ENCODE measurements at regions not wholly inside any gene's neighbourhood (a gene's known extent, or its start where the extent isn't known, plus 50 kb on each side); places are given as distances from the start of the nearest gene placed in this dataset.

GRCh38 chr4:10979032-10979431 lies 294.5 kb upstream of the CLNK start:
- H3K36me3 ChIP-seq (ENCODE audit: low read depth), result no peaks in the 10 kb centered on the region
- H3K4me1 ChIP-seq (replicated peaks; ENCODE audit: insufficient read depth), result no peaks in the 10 kb centered on the region
- no peak overlapping the region for H3K4me2 ChIP-seq
- no peaks in the 10 kb centered on the region for H3K79me2 ChIP-seq (ENCODE audit: low read depth)
- H3K27me3 ChIP-seq (ENCODE audit: insufficient read depth, low read depth), result no peaks in the 10 kb centered on the region
- no peak overlapping the region for H3K4me3 ChIP-seq
- no TSS peak for BruUV-seq (replicated peaks)
- DNase-seq, result no peak
- intact Hi-C loops (cut with micrococcal nuclease; ENCODE audit: unreplicated experiment), result no loop called here
- no peaks in the 10 kb centered on the region for H4K20me1 ChIP-seq (ENCODE audit: insufficient read depth)
- no peaks in the 10 kb centered on the region for H3F3A ChIP-seq (ENCODE audit: insufficient read depth, low read depth)
- no peak overlapping the region for H2AFZ ChIP-seq
- no peak overlapping the region for H3K27ac ChIP-seq
- TF ChIP-seq EZH2 (IDR thresholded peaks at IDR 0.05; ENCODE audit: low read depth), result no peak
- TF ChIP-seq, protein P1, sequence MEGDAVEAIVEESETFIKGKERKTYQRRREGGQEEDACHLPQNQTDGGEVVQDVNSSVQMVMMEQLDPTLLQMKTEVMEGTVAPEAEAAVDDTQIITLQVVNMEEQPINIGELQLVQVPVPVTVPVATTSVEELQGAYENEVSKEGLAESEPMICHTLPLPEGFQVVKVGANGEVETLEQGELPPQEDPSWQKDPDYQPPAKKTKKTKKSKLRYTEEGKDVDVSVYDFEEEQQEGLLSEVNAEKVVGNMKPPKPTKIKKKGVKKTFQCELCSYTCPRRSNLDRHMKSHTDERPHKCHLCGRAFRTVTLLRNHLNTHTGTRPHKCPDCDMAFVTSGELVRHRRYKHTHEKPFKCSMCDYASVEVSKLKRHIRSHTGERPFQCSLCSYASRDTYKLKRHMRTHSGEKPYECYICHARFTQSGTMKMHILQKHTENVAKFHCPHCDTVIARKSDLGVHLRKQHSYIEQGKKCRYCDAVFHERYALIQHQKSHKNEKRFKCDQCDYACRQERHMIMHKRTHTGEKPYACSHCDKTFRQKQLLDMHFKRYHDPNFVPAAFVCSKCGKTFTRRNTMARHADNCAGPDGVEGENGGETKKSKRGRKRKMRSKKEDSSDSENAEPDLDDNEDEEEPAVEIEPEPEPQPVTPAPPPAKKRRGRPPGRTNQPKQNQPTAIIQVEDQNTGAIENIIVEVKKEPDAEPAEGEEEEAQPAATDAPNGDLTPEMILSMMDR (conservative IDR thresholded peaks at IDR 0.05), result no peak
- ChIA-PET CTCF (no interaction called here), POLR2A (ENCODE audit: unreplicated experiment) (no interaction called here)
- no peaks in the 10 kb centered on the region for H3K9me2 ChIP-seq (ENCODE audit: insufficient read depth)
- H3K9me3 ChIP-seq (ENCODE audit: insufficient read depth, low read depth), result no peaks in the 10 kb centered on the region

GRCh38 chr4:10977534-10977933 lies 293.0 kb upstream of the CLNK start:
- TF ChIP-seq, protein P1 (conservative IDR thresholded peaks at IDR 0.05), result no peak
- TF ChIP-seq EZH2 (IDR thresholded peaks at IDR 0.05; ENCODE audit: low read depth), result no peak
- Histone ChIP-seq H3K27ac (no peak overlapping the region), H3K4me1 (replicated peaks; ENCODE audit: insufficient read depth) (no peaks in the 10 kb centered on the region), H3K27me3 (ENCODE audit: insufficient read depth, low read depth) (no peaks in the 10 kb centered on the region), H3K9me2 (ENCODE audit: insufficient read depth) (no peaks in the 10 kb centered on the region), H4K20me1 (ENCODE audit: insufficient read depth) (no peaks in the 10 kb centered on the region), H3K36me3 (ENCODE audit: low read depth) (no peaks in the 10 kb centered on the region), H3K4me3 (no peak overlapping the region), H3K4me2 (no peak overlapping the region), H2AFZ (no peak overlapping the region), H3K9me3 (ENCODE audit: insufficient read depth, low read depth) (no peaks in the 10 kb centered on the region), H3K79me2 (ENCODE audit: low read depth) (no peaks in the 10 kb centered on the region), H3F3A (ENCODE audit: insufficient read depth, low read depth) (no peaks in the 10 kb centered on the region)
- intact Hi-C loops (cut with micrococcal nuclease; ENCODE audit: unreplicated experiment), result no loop called here
- DNase-seq, result no peak
- ChIA-PET CTCF (no interaction called here), POLR2A (ENCODE audit: unreplicated experiment) (no interaction called here)
- no TSS peak for BruUV-seq (replicated peaks)

GRCh38 chr4:10974371-10974770 lies 289.8 kb upstream of the CLNK start:
- ChIA-PET CTCF (no interaction called here), POLR2A (ENCODE audit: unreplicated experiment) (no interaction called here)
- no peak overlapping the region for H3K27ac ChIP-seq
- no peak overlapping the region for H3K4me2 ChIP-seq
- no peak overlapping the region for H3K4me3 ChIP-seq
- no peaks in the 10 kb centered on the region for H3K27me3 ChIP-seq (ENCODE audit: insufficient read depth, low read depth)
- no peaks in the 10 kb centered on the region for H3K79me2 ChIP-seq (ENCODE audit: low read depth)
- no peaks in the 10 kb centered on the region for H4K20me1 ChIP-seq (ENCODE audit: insufficient read depth)
- H3K4me1 ChIP-seq (replicated peaks; ENCODE audit: insufficient read depth), result no peaks in the 10 kb centered on the region
- intact Hi-C loops (cut with micrococcal nuclease; ENCODE audit: unreplicated experiment), result no loop called here
- H2AFZ ChIP-seq, result no peak overlapping the region
- no peaks in the 10 kb centered on the region for H3K36me3 ChIP-seq (ENCODE audit: low read depth)
- H3K9me3 ChIP-seq (ENCODE audit: insufficient read depth, low read depth), result no peaks in the 10 kb centered on the region
- no peaks in the 10 kb centered on the region for H3K9me2 ChIP-seq (ENCODE audit: insufficient read depth)
- no peak for TF ChIP-seq EZH2 (IDR thresholded peaks at IDR 0.05; ENCODE audit: low read depth)
- no peaks in the 10 kb centered on the region for H3F3A ChIP-seq (ENCODE audit: insufficient read depth, low read depth)
- BruUV-seq (replicated peaks), result no TSS peak
- no peak for DNase-seq

DNA sequence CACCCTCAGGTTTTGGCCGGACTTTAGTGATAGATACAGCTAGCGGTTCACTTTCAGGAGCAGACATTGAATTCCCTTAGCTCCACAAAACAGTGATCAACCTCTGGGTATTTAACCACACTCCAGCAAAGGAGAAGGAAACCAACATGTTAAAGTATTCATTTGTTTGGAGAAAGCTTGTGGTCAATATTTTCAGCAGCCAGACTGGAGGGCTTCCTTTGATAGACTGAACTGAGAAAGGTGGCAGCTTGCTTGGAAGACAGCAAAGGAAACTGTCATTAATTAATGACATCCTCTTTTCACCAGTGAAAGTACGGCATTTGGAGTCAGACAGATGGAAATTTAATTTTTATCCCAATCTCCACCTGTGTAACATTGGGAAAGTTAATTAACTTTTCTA lies 289.1 kb upstream of the CLNK start:
- no peak for TF ChIP-seq EZH2 (IDR thresholded peaks at IDR 0.05; ENCODE audit: low read depth)
- TF ChIP-seq, protein P1 (conservative IDR thresholded peaks at IDR 0.05), result no peak
- H3K9me3 ChIP-seq (ENCODE audit: insufficient read depth, low read depth), result no peaks in the 10 kb centered on the region
- CTCF ChIA-PET, result no interaction called here
- no peaks in the 10 kb centered on the region for H3K4me1 ChIP-seq (replicated peaks; ENCODE audit: insufficient read depth)
- no peak overlapping the region for H3K27ac ChIP-seq
- no peaks in the 10 kb centered on the region for H3F3A ChIP-seq (ENCODE audit: insufficient read depth, low read depth)
- H2AFZ ChIP-seq, result no peak overlapping the region
- intact Hi-C loops (cut with micrococcal nuclease; ENCODE audit: unreplicated experiment), result no loop called here
- DNase-seq, result no peak
- H3K79me2 ChIP-seq (ENCODE audit: low read depth), result no peaks in the 10 kb centered on the region
- H4K20me1 ChIP-seq (ENCODE audit: insufficient read depth), result no peaks in the 10 kb centered on the region
- H3K36me3 ChIP-seq (ENCODE audit: low read depth), result no peaks in the 10 kb centered on the region
- BruUV-seq (replicated peaks), result no TSS peak
- no peak overlapping the region for H3K4me2 ChIP-seq
- POLR2A ChIA-PET (ENCODE audit: unreplicated experiment), result no interaction called here
- H3K27me3 ChIP-seq (ENCODE audit: insufficient read depth, low read depth), result no peaks in the 10 kb centered on the region
- no peak overlapping the region for H3K4me3 ChIP-seq
- H3K9me2 ChIP-seq (ENCODE audit: insufficient read depth), result no peaks in the 10 kb centered on the region
